HCT116 (cell line): ENCODE measurements at regions not wholly inside any gene's neighbourhood (a gene's known extent, or its start where the extent isn't known, plus 50 kb on each side); places are given as distances from the start of the nearest gene placed in this dataset.

Experiments used
- ATAC-seq: fragments of 200-7000 bp; cut with Tn5 transposase; 2 replicates; pipeline ENCODE4 v1.9.1; 2020; ENCODE audit warnings: mild to moderate bottlenecking, moderate library complexity
- BruUV-seq: library from RNA; stranded (reverse); fragments of 400-500 nt; replicated peaks from 2 replicates; lab custom pipeline; 2021; lab: Mats Ljungman, UMichigan
- CTCF ChIA-PET: fragments of 300-600 bp; sonication (Branson Sonifier 250); formaldehyde crosslinking; loops from one replicate; lab custom pipeline; 2021; ENCODE audit warnings: antibody characterized with exemption; lab: Charles Lee
- POLR2A ChIA-PET: fragments of 300-600, 350-600 bp; sonication (Branson Sonifier 250); formaldehyde crosslinking; loops from one replicate; lab custom pipeline; 2021; ENCODE audit warnings: antibody characterized with exemption; lab: Charles Lee
- RAD21 ChIA-PET, 2 experiments: fragments of 300-600 bp; sonication (Branson Sonifier 250); formaldehyde crosslinking; loops; one replicate each; lab custom pipeline; 2023; ENCODE audit warnings: low total read pairs in 2 of 2; ENCODE audit not compliant: uncharacterized antibody in 2 of 2, unreplicated experiment in 2 of 2, low non-redundant PET in 1 of 2; lab: Charles Lee
- DNase-seq: peaks from one replicate; pipeline ENCODE4 v3.0.0-alpha.2; 2010; ENCODE audit warnings: low read depth, low spot score
- H2AFZ ChIP-seq: fragments of 200-600 bp; shearing (Covaris generic), sonication (generic); 2 replicates; pipeline ENCODE4 v1.6.1; 2017; ENCODE audit warnings: low read depth, mixed run types, mixed read lengths, antibody characterized with exemption, low read length; ENCODE audit not compliant: poor library complexity, severe bottlenecking
- H3K27ac ChIP-seq: 2 replicates; pipeline ENCODE4 v1.5.1; 2012; ENCODE audit warnings: low read depth, low read length
- H3K27me3 ChIP-seq: fragments of 200-600 bp; sonication (generic); 2 replicates; pipeline ENCODE4 v1.6.1; 2016; ENCODE audit warnings: mixed run types, low read length, mixed read lengths; ENCODE audit not compliant: insufficient read depth
- H3K36me3 ChIP-seq, 2 experiments: fragments of 200-500 bp in 1 of 2; fragments of 200-600 bp in 1 of 2; sonication (Bioruptor generic) in 1 of 2; sonication (generic) in 1 of 2; 2 replicates each; pipeline versions ENCODE4 v1.5.1 to v1.6.1; 2014 to 2016; ENCODE audit warnings: low read length in 2 of 2, inconsistent platforms in 1 of 2, mixed read lengths in 1 of 2, mixed run types in 1 of 2; ENCODE audit not compliant: insufficient read depth in 2 of 2, control insufficient read depth in 1 of 2
- H3K4me1 ChIP-seq, 2 experiments: fragments of 200-600 bp in 1 of 2; sonication (generic) in 1 of 2; 2 replicates each; pipeline versions ENCODE4 v1.5.1 to v1.6.1; 2012 to 2017; ENCODE audit warnings: low read length in 2 of 2, inconsistent platforms in 1 of 2, mild to moderate bottlenecking in 1 of 2, mixed read lengths in 1 of 2, mixed run types in 1 of 2, moderate library complexity in 1 of 2; ENCODE audit not compliant: insufficient read depth in 2 of 2, control insufficient read depth in 1 of 2
- H3K4me2 ChIP-seq: fragments of 200-600 bp; sonication (generic); 2 replicates; pipeline ENCODE4 v1.6.1; 2017; ENCODE audit warnings: mixed run types, low read length, mixed read lengths
- H3K4me3 ChIP-seq, 2 experiments: fragments of 200-600 bp in 1 of 2; sonication (generic) in 1 of 2; replicated peaks in 1 of 2; 2 replicates each; pipeline ENCODE4 v1.5.1; 2011 to 2016; ENCODE audit warnings: low read length in 2 of 2, control low read depth in 1 of 2, low read depth in 1 of 2, mild to moderate bottlenecking in 1 of 2, mixed read lengths in 1 of 2, mixed run types in 1 of 2
- H3K79me2 ChIP-seq: fragments of 200-600 bp; sonication (generic); 2 replicates; pipeline ENCODE4 v1.6.1; 2017; ENCODE audit warnings: mild to moderate bottlenecking, mixed run types, low read length, moderate library complexity, mixed read lengths; ENCODE audit not compliant: insufficient read depth
- H3K9ac ChIP-seq: fragments of 200-600 bp; sonication (generic); 2 replicates; pipeline ENCODE4 v1.6.1; 2016; ENCODE audit warnings: low read length, mixed read lengths
- H3K9me2 ChIP-seq: fragments of 200-600 bp; sonication (generic), shearing (Covaris generic); 2 replicates; pipeline ENCODE4 v1.6.1; 2017; ENCODE audit warnings: mixed run types, mild to moderate bottlenecking, moderate library complexity; ENCODE audit not compliant: insufficient read depth
- H3K9me3 ChIP-seq, 2 experiments: fragments of 200-500 bp in 1 of 2; fragments of 200-600 bp in 1 of 2; sonication (Bioruptor generic) in 1 of 2; sonication (generic) in 1 of 2; 2 replicates each; pipeline ENCODE4 v1.6.1; 2014 to 2017; ENCODE audit warnings: low read length in 2 of 2, mixed read lengths in 2 of 2, inconsistent platforms in 1 of 2, low read depth in 1 of 2, mild to moderate bottlenecking in 1 of 2, mixed run types in 1 of 2, moderate library complexity in 1 of 2; ENCODE audit not compliant: control insufficient read depth in 1 of 2, insufficient read depth in 1 of 2
- H4K20me1 ChIP-seq: fragments of 200-600 bp; sonication (generic), shearing (Covaris generic); 2 replicates; pipeline ENCODE4 v1.6.1; 2017; ENCODE audit warnings: mixed run types, mild to moderate bottlenecking, moderate library complexity; ENCODE audit not compliant: insufficient read depth
- CEBPB ChIP-seq: IDR thresholded peaks from 2 replicates; pipeline ENCODE4 v1.6.1; 2012; ENCODE audit warnings: low read depth
- EGR1 ChIP-seq: IDR thresholded peaks from 2 replicates; pipeline ENCODE4 v1.6.1; 2012; ENCODE audit warnings: low read depth
- EZH2 ChIP-seq: fragments of 200-600 bp; sonication (generic); IDR thresholded peaks from 2 replicates; pipeline ENCODE4 v1.6.1; 2017; ENCODE audit warnings: antibody characterized with exemption, mixed run types
- EZH2phosphoT487 ChIP-seq: fragments of 200-600 bp; IDR thresholded peaks from 2 replicates; pipeline ENCODE4 v1.6.1; 2018; ENCODE audit warnings: antibody characterized with exemption, borderline replicate concordance
- JUND ChIP-seq: IDR thresholded peaks from 2 replicates; pipeline ENCODE4 v1.6.1; 2012
- RAD21 ChIP-seq: IDR thresholded peaks from 2 replicates; pipeline ENCODE4 v1.6.1; 2012; ENCODE audit warnings: low read depth, mild to moderate bottlenecking
- SIN3A ChIP-seq: IDR thresholded peaks from 2 replicates; pipeline ENCODE4 v1.6.1; 2012; ENCODE audit warnings: low read depth
- SP1 ChIP-seq: IDR thresholded peaks from 2 replicates; pipeline ENCODE4 v1.6.1; 2012; ENCODE audit warnings: low read depth
- SRF ChIP-seq: IDR thresholded peaks from 2 replicates; pipeline ENCODE4 v1.6.1; 2012; ENCODE audit warnings: low read depth
- TCF7L2 ChIP-seq: IDR thresholded peaks from 2 replicates; pipeline ENCODE4 v1.7.0; 2011; ENCODE audit warnings: borderline replicate concordance, inconsistent platforms; ENCODE audit not compliant: insufficient read depth, insufficient read length; ENCODE audit errors: extremely low read depth
- YY1 ChIP-seq: IDR thresholded peaks from 2 replicates; pipeline ENCODE4 v1.6.1; 2011; ENCODE audit warnings: low read length, low read depth, moderate library complexity, mild to moderate bottlenecking; ENCODE audit not compliant: insufficient replicate concordance; ENCODE audit errors: extremely low read depth
- ZNF274 ChIP-seq: fragments of 200-500 bp; sonication (Bioruptor generic); IDR thresholded peaks from 2 replicates; pipeline ENCODE4 v1.6.1; 2014; ENCODE audit warnings: mild to moderate bottlenecking, low read depth, low read length, inconsistent platforms
- intact Hi-C: fragments of 100-400 bp; cut with micrococcal nuclease; formaldehyde crosslinking; loops from 2 replicates; pipeline ENCODE4 v1.10.0; 2022
- TF ChIP-seq, protein P1 (sequence below): IDR thresholded peaks from 2 replicates; pipeline ENCODE4 v1.6.1; 2012; ENCODE audit warnings: low read depth
- TF ChIP-seq, protein P2 (sequence below): IDR thresholded peaks from 2 replicates; pipeline ENCODE4 v1.6.1; 2011; ENCODE audit warnings: mild to moderate bottlenecking, low read length, moderate library complexity; ENCODE audit not compliant: insufficient replicate concordance; ENCODE audit errors: extremely low read depth
- TF ChIP-seq, protein P3 (sequence below): IDR thresholded peaks from 2 replicates; pipeline ENCODE4 v1.6.1; 2012
- TF ChIP-seq, protein P4 (sequence below), 3 experiments: fragments of 200-600 bp in 1 of 3; sonication (generic) in 1 of 3; IDR thresholded peaks in 2 of 3; conservative IDR thresholded peaks in 1 of 3; 2 replicates each; pipeline ENCODE4 v1.5.1; 2012 to 2017; ENCODE audit warnings: low read depth in 2 of 3, low read length in 2 of 3, antibody characterized with exemption in 1 of 3, borderline replicate concordance in 1 of 3, control low read depth in 1 of 3, mild to moderate bottlenecking in 1 of 3, mixed read lengths in 1 of 3, mixed run types in 1 of 3, moderate library complexity in 1 of 3; ENCODE audit not compliant: insufficient read depth in 1 of 3
- TF ChIP-seq, protein P5 (sequence below): IDR thresholded peaks from 2 replicates; pipeline ENCODE4 v1.6.1; 2012

DNA sequence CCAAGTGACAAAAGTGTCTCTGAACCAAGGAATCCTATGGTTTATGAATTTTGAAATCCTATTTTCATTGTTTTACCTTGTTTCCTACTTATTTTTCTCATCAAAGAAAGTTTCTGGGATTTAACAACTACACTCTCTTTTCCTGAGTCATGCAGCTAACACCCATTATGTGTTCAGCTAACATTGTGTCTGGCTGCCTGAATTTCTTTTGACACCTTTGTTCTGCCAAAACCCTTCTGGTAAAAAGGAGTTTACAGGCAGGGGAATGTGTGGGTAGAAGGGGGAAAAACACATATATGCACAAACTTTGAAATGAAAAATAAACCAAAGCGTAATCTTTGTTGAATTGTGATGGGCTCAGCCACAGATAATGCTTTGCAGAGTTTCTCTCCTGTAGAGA, 146.2 kb downstream of the COX7C start:
- Histone ChIP-seq H3K27me3 (no peaks in the 10 kb centered on the region), H2AFZ (no peak overlapping the region), H3K27ac (no peak overlapping the region), H3K79me2 (no peaks in the 10 kb centered on the region), H3K9me3 (no peaks in the 10 kb centered on the region), H3K9me2 (no peaks in the 10 kb centered on the region), H3K4me1 (no peaks in the 10 kb centered on the region), H3K4me3 (no peak overlapping the region), H3K36me3 (no peaks in the 10 kb centered on the region), H3K9ac (no peak overlapping the region), H3K4me2 (no peak overlapping the region), H4K20me1 (no peaks in the 10 kb centered on the region)
- ChIA-PET CTCF (no interaction called here), POLR2A (no interaction called here), RAD21 (no interaction called here)
- ATAC-seq (no peak), DNase-seq (no peak)
- no TSS peak for BruUV-seq
- intact Hi-C loops, result no loop called here
- TF ChIP-seq CEBPB (no peak), SRF (no peak), YY1 (no peak), TCF7L2 (no peak), SP1 (no peak), SIN3A (no peak), EZH2phosphoT487 (no peak), EZH2 (no peak), ZNF274 (no peak), JUND (no peak), EGR1 (no peak), RAD21 (no peak)
- TF ChIP-seq, protein P1, sequence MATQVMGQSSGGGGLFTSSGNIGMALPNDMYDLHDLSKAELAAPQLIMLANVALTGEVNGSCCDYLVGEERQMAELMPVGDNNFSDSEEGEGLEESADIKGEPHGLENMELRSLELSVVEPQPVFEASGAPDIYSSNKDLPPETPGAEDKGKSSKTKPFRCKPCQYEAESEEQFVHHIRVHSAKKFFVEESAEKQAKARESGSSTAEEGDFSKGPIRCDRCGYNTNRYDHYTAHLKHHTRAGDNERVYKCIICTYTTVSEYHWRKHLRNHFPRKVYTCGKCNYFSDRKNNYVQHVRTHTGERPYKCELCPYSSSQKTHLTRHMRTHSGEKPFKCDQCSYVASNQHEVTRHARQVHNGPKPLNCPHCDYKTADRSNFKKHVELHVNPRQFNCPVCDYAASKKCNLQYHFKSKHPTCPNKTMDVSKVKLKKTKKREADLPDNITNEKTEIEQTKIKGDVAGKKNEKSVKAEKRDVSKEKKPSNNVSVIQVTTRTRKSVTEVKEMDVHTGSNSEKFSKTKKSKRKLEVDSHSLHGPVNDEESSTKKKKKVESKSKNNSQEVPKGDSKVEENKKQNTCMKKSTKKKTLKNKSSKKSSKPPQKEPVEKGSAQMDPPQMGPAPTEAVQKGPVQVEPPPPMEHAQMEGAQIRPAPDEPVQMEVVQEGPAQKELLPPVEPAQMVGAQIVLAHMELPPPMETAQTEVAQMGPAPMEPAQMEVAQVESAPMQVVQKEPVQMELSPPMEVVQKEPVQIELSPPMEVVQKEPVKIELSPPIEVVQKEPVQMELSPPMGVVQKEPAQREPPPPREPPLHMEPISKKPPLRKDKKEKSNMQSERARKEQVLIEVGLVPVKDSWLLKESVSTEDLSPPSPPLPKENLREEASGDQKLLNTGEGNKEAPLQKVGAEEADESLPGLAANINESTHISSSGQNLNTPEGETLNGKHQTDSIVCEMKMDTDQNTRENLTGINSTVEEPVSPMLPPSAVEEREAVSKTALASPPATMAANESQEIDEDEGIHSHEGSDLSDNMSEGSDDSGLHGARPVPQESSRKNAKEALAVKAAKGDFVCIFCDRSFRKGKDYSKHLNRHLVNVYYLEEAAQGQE, result no peak
- TF ChIP-seq, protein P2, sequence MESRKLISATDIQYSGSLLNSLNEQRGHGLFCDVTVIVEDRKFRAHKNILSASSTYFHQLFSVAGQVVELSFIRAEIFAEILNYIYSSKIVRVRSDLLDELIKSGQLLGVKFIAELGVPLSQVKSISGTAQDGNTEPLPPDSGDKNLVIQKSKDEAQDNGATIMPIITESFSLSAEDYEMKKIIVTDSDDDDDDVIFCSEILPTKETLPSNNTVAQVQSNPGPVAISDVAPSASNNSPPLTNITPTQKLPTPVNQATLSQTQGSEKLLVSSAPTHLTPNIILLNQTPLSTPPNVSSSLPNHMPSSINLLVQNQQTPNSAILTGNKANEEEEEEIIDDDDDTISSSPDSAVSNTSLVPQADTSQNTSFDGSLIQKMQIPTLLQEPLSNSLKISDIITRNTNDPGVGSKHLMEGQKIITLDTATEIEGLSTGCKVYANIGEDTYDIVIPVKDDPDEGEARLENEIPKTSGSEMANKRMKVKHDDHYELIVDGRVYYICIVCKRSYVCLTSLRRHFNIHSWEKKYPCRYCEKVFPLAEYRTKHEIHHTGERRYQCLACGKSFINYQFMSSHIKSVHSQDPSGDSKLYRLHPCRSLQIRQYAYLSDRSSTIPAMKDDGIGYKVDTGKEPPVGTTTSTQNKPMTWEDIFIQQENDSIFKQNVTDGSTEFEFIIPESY, result no peak
- TF ChIP-seq, protein P3, sequence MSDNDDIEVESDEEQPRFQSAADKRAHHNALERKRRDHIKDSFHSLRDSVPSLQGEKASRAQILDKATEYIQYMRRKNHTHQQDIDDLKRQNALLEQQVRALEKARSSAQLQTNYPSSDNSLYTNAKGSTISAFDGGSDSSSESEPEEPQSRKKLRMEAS, result no peak
- TF ChIP-seq, protein P4, sequence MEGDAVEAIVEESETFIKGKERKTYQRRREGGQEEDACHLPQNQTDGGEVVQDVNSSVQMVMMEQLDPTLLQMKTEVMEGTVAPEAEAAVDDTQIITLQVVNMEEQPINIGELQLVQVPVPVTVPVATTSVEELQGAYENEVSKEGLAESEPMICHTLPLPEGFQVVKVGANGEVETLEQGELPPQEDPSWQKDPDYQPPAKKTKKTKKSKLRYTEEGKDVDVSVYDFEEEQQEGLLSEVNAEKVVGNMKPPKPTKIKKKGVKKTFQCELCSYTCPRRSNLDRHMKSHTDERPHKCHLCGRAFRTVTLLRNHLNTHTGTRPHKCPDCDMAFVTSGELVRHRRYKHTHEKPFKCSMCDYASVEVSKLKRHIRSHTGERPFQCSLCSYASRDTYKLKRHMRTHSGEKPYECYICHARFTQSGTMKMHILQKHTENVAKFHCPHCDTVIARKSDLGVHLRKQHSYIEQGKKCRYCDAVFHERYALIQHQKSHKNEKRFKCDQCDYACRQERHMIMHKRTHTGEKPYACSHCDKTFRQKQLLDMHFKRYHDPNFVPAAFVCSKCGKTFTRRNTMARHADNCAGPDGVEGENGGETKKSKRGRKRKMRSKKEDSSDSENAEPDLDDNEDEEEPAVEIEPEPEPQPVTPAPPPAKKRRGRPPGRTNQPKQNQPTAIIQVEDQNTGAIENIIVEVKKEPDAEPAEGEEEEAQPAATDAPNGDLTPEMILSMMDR (IDR thresholded peaks at IDR 0.05 in 2 of 3, conservative IDR thresholded peaks at IDR 0.05 in 1 of 3; ENCODE audit: borderline replicate concordance in 1 of 3, insufficient read depth in 1 of 3, low read depth in 2 of 3, low read length in 2 of 3), result no peak
- TF ChIP-seq, protein P5, sequence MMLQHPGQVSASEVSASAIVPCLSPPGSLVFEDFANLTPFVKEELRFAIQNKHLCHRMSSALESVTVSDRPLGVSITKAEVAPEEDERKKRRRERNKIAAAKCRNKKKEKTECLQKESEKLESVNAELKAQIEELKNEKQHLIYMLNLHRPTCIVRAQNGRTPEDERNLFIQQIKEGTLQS, result no peak
